ENCODE measurements at regions not wholly inside any gene's neighbourhood (a gene's known extent, or its start where the extent isn't known, plus 50 kb on each side); places are given as distances from the start of the nearest gene placed in this dataset.
"Not testable (repeated sequence)": the region's sequence is repeated elsewhere in the genome, so short reads cannot be mapped to it uniquely, and the experiment has no call there.

- ChIA-PET CTCF (no interaction called here), POLR2A (no interaction called here)
- intact Hi-C loops (cut with micrococcal nuclease): no loop called here
- Mint-ChIP-seq H3K27ac (no peak overlapping the region), H3K27me3 (no peaks in the 10 kb centered on the region), H3K4me3 (no peak overlapping the region), H3K36me3 (ENCODE audit: low read depth) (no peaks in the 10 kb centered on the region), H3K9me3 (peaks cover 2% of the 10 kb centered on the region), H3K4me1 (no peaks in the 10 kb centered on the region)
- ATAC-seq (ENCODE audit: low read depth): no peak
- no peak for DNase-seq
- TF ChIP-seq CTCF (IDR thresholded peaks at IDR 0.05): no peak
These were observed 538.6 kb downstream of the TRAM1L1 start for GRCh38 chr4:116546759-116547158.

- ATAC-seq (ENCODE audit: low read depth): no peak
- Mint-ChIP-seq H3K9me3 (peaks cover 3% of the 10 kb centered on the region), H3K36me3 (ENCODE audit: low read depth) (no peaks in the 10 kb centered on the region), H3K27ac (no peak overlapping the region), H3K4me3 (no peak overlapping the region), H3K27me3 (no peaks in the 10 kb centered on the region), H3K4me1 (no peaks in the 10 kb centered on the region)
- TF ChIP-seq CTCF (IDR thresholded peaks at IDR 0.05): no peak
- ChIA-PET CTCF (no interaction called here), POLR2A (no interaction called here)
- intact Hi-C loops (cut with micrococcal nuclease): no loop called here
- no peak for DNase-seq
These were observed 540.4 kb downstream of the TRAM1L1 start for GRCh38 chr4:116544946-116545345.

GRCh38 chr4:116539744-116540143 is 545.6 kb downstream of the TRAM1L1 start:
- Mint-ChIP-seq H3K9me3 (peaks cover 5% of the 10 kb centered on the region), H3K36me3 (ENCODE audit: low read depth) (no peaks in the 10 kb centered on the region)
- CTCF ChIA-PET: no interaction called here

GRCh38 chr4:116537828-116538227 is 547.5 kb downstream of the TRAM1L1 start:
- Mint-ChIP-seq H3K9me3 (peaks cover 8% of the 10 kb centered on the region), H3K27ac (no peak overlapping the region), H3K36me3 (ENCODE audit: low read depth) (no peaks in the 10 kb centered on the region), H3K27me3 (no peaks in the 10 kb centered on the region), H3K4me1 (no peaks in the 10 kb centered on the region), H3K4me3 (no peak overlapping the region)
- TF ChIP-seq CTCF (IDR thresholded peaks at IDR 0.05): no peak
- no peak for DNase-seq
- intact Hi-C loops (cut with micrococcal nuclease): no loop called here
- ChIA-PET POLR2A (no interaction called here), CTCF (no interaction called here)
- no peak for ATAC-seq (ENCODE audit: low read depth)

More at GRCh38 chr4:116539744-116540143, 545.6 kb downstream of the TRAM1L1 start:
- TF ChIP-seq CTCF (IDR thresholded peaks at IDR 0.05): no peak
- Mint-ChIP-seq H3K27me3 (no peaks in the 10 kb centered on the region), H3K4me3 (no peak overlapping the region), H3K4me1 (no peaks in the 10 kb centered on the region), H3K27ac (no peak overlapping the region)
- DNase-seq (no peak), ATAC-seq (ENCODE audit: low read depth) (no peak)
- intact Hi-C loops (cut with micrococcal nuclease): no loop called here
- POLR2A ChIA-PET: no interaction called here

GRCh38 chr4:116536024-116536423 is 549.4 kb downstream of the TRAM1L1 start:
- POLR2A ChIA-PET; H3K27ac Mint-ChIP-seq; H3K4me1 Mint-ChIP-seq; intact Hi-C loops (cut with micrococcal nuclease); CTCF ChIA-PET; ATAC-seq (ENCODE audit: low read depth); H3K36me3 Mint-ChIP-seq (ENCODE audit: low read depth); H3K9me3 Mint-ChIP-seq; DNase-seq; H3K27me3 Mint-ChIP-seq; H3K4me3 Mint-ChIP-seq: not testable (repeated sequence)

- H3K4me1 Mint-ChIP-seq: no peaks in the 10 kb centered on the region
- POLR2A ChIA-PET: no interaction called here
- DNase-seq: no peak
- CTCF ChIA-PET: no interaction called here
- ATAC-seq (ENCODE audit: low read depth): no peak
- H3K27me3 Mint-ChIP-seq: no peaks in the 10 kb centered on the region
- no peak overlapping the region for H3K27ac Mint-ChIP-seq
- no peaks in the 10 kb centered on the region for H3K36me3 Mint-ChIP-seq (ENCODE audit: low read depth)
- intact Hi-C loops (cut with micrococcal nuclease): no loop called here
- H3K9me3 Mint-ChIP-seq: peaks cover 7% of the 10 kb centered on the region
- no peak for TF ChIP-seq CTCF (IDR thresholded peaks at IDR 0.05)
- H3K4me3 Mint-ChIP-seq: no peak overlapping the region
These were observed 553.5 kb downstream of the TRAM1L1 start for GRCh38 chr4:116531870-116532269.
